IMR-90 (cell line): ENCODE measurements at regions not wholly inside any gene's neighbourhood (a gene's known extent, or its start where the extent isn't known, plus 50 kb on each side); places are given as distances from the start of the nearest gene placed in this dataset.

Experiments used
- BHLHE40 ChIP-seq: fragments of 150-350 bp; IDR thresholded peaks from 2 replicates; pipeline ENCODE4 v1.6.1; 2016; ENCODE audit warnings: mild to moderate bottlenecking, low read depth, low read length
- CEBPB ChIP-seq: IDR thresholded peaks from 2 replicates; pipeline ENCODE4 v1.6.1; 2012; ENCODE audit warnings: low read depth, low read length, improper control_type of control experiment
- CHD1 ChIP-seq: IDR thresholded peaks from 2 replicates; pipeline ENCODE4 v1.6.1; 2012; ENCODE audit warnings: low read depth, low read length, improper control_type of control experiment
- MAFK ChIP-seq: IDR thresholded peaks from 2 replicates; pipeline ENCODE4 v1.6.1; 2012; ENCODE audit warnings: low read depth, low read length, improper control_type of control experiment
- MXI1 ChIP-seq: IDR thresholded peaks from 2 replicates; pipeline ENCODE4 v1.6.1; 2012; ENCODE audit warnings: low read depth, mild to moderate bottlenecking, low read length, moderate library complexity, borderline replicate concordance
- POLR2A ChIP-seq: IDR thresholded peaks from 2 replicates; pipeline ENCODE4 v1.6.1; 2012; ENCODE audit warnings: mild to moderate bottlenecking, low read depth, low read length
- RAD21 ChIP-seq: IDR thresholded peaks from 2 replicates; pipeline ENCODE4 v1.6.1; 2012; ENCODE audit warnings: low read length, improper control_type of control experiment
- RCOR1 ChIP-seq: IDR thresholded peaks from 2 replicates; pipeline ENCODE4 v1.6.1; 2012; ENCODE audit warnings: mild to moderate bottlenecking, low read length, improper control_type of control experiment; ENCODE audit not compliant: insufficient replicate concordance
- RFX5 ChIP-seq: IDR thresholded peaks from 2 replicates; pipeline ENCODE4 v1.8.0; 2012; ENCODE audit warnings: low read depth, mild to moderate bottlenecking, low read length, moderate library complexity
- SMC3 ChIP-seq: fragments of 150-350 bp; IDR thresholded peaks from 2 replicates; pipeline ENCODE4 v1.6.1; 2016; ENCODE audit warnings: low read depth, mild to moderate bottlenecking, antibody characterized with exemption, low read length, moderate library complexity
- TF ChIP-seq, protein P1 (sequence below): conservative IDR thresholded peaks from 2 replicates; pipeline ENCODE4 v1.5.1; 2012; ENCODE audit warnings: mild to moderate bottlenecking, low read depth, low read length, improper control_type of control experiment
- TF ChIP-seq, protein P2 (sequence below): fragments of 150-350 bp; IDR thresholded peaks from 2 replicates; pipeline ENCODE4 v1.6.1; 2017; ENCODE audit warnings: mild to moderate bottlenecking, antibody characterized with exemption, low read length, low read depth
- TF ChIP-seq, protein P3 (sequence below): fragments of 150-350 bp; IDR thresholded peaks from 2 replicates; pipeline ENCODE4 v1.6.1; 2016; ENCODE audit warnings: low read depth, mild to moderate bottlenecking, low read length, moderate library complexity, borderline replicate concordance

DNA sequence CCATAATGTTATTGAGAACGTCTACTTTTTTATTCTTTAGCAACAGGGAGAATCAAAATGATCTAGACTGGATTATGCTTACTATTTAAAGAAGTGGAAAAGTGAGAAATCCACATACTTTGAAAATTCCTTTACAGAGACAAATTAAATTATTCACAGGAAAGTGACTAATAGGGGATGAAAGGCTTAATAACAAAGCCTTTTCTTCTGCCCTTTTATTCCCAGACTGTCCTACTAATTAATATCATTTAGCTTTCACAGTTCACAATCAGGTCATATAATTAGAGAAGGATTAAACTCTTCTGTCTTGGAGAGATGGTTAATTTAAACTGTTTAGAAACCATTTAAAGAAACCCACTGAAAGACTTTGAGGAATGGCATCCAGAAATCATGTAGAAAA, 58.8 kb downstream of the ARL4A start:
- TF ChIP-seq, protein P1, sequence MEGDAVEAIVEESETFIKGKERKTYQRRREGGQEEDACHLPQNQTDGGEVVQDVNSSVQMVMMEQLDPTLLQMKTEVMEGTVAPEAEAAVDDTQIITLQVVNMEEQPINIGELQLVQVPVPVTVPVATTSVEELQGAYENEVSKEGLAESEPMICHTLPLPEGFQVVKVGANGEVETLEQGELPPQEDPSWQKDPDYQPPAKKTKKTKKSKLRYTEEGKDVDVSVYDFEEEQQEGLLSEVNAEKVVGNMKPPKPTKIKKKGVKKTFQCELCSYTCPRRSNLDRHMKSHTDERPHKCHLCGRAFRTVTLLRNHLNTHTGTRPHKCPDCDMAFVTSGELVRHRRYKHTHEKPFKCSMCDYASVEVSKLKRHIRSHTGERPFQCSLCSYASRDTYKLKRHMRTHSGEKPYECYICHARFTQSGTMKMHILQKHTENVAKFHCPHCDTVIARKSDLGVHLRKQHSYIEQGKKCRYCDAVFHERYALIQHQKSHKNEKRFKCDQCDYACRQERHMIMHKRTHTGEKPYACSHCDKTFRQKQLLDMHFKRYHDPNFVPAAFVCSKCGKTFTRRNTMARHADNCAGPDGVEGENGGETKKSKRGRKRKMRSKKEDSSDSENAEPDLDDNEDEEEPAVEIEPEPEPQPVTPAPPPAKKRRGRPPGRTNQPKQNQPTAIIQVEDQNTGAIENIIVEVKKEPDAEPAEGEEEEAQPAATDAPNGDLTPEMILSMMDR: no peak
- TF ChIP-seq MAFK (no peak), CHD1 (no peak), POLR2A (no peak), RAD21 (no peak), SMC3 (no peak), RFX5 (no peak), CEBPB (no peak), MXI1 (no peak), RCOR1 (no peak), BHLHE40 (no peak)
- TF ChIP-seq, protein P2, sequence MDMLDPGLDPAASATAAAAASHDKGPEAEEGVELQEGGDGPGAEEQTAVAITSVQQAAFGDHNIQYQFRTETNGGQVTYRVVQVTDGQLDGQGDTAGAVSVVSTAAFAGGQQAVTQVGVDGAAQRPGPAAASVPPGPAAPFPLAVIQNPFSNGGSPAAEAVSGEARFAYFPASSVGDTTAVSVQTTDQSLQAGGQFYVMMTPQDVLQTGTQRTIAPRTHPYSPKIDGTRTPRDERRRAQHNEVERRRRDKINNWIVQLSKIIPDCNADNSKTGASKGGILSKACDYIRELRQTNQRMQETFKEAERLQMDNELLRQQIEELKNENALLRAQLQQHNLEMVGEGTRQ: no peak
- TF ChIP-seq, protein P3, sequence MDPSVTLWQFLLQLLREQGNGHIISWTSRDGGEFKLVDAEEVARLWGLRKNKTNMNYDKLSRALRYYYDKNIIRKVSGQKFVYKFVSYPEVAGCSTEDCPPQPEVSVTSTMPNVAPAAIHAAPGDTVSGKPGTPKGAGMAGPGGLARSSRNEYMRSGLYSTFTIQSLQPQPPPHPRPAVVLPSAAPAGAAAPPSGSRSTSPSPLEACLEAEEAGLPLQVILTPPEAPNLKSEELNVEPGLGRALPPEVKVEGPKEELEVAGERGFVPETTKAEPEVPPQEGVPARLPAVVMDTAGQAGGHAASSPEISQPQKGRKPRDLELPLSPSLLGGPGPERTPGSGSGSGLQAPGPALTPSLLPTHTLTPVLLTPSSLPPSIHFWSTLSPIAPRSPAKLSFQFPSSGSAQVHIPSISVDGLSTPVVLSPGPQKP: no peak
